ENCODE measurements at regions not wholly inside any gene's neighbourhood (a gene's known extent, or its start where the extent isn't known, plus 50 kb on each side); places are given as distances from the start of the nearest gene placed in this dataset.
A peak's percentile ranks its signal among the peaks of the same experiment; 100 is the strongest.

DNA sequence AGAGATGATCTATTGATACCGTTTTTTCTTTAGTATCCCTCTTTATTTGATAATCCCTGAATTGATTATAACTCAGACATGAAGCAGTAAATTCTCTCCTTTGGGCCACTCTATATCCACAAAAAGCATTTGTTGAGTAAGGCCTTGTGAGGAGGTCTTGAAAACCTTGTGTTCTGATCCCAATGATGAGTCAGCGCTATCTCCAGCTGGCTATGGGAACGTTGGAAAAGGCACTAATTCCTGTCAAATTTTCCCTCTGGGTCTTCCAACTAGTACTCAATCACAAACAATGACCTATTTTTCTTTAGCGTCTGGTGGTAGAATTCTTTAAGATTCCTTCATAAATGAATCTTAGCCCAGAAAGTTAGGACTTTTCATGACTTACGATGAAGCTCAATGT, 168.4 kb upstream of the LRIG3 start:
- dilution Hi-C loops (cut with HindIII; ENCODE audit: low sequenced_read_pairs, unreplicated experiment) (no loop called here), intact Hi-C loops (cut with micrococcal nuclease) (loop anchor here (5.0 to 10.0 kb wide), 2 partner anchors 324 to 671 kb away; no protein-coding TSS in a partner anchor), in situ Hi-C loops (cut with MboI; ENCODE audit: low sequenced_read_pairs) (loop anchor here (10.0 kb wide), 2 partner anchors 174 to 744 kb away; no protein-coding TSS in a partner anchor)
- H2BK5ac ChIP-seq (ENCODE audit: low read depth, low read length, poor library complexity, severe bottlenecking), result no peak overlapping the region
- H3K4me1 ChIP-seq (ENCODE audit: control insufficient read depth, insufficient read depth, low read length), result peaks cover 13% of the 10 kb centered on the region
- no peak overlapping the region for H3K4me3 ChIP-seq (ENCODE audit: insufficient read depth, low read depth, low read length)
- H2AK9ac ChIP-seq (replicated peaks; ENCODE audit: low read depth, low read length, poor library complexity), result no peak overlapping the region
- peak overlapping the region; percentile 42 for H2BK120ac ChIP-seq (ENCODE audit: low read depth, low read length)
- no peak overlapping the region for H2AFZ ChIP-seq (replicated peaks; ENCODE audit: low read length, poor library complexity)
- H4K8ac ChIP-seq (ENCODE audit: low read depth in 2 of 2, low read length in 2 of 2), result no peak overlapping the region
- H2AK5ac ChIP-seq (ENCODE audit: low read depth, low read length), result no peak overlapping the region
- no peak overlapping the region for H3K14ac ChIP-seq (replicated peaks; ENCODE audit: low read depth, low read length)
- H3K9me1 ChIP-seq (ENCODE audit: insufficient read depth, low read length), result peaks cover 3% of the 10 kb centered on the region; the same call in 1 of the 2 replicates
- ChIA-PET POLR2A (ENCODE audit: unreplicated experiment) (no interaction called here), CTCF (interaction anchor here (0.8 to 1.2 kb wide), 2 partner anchors 171 to 548 kb away, joined by 3 to 4 read pairs; no protein-coding TSS in a partner anchor)
- 0 out of 2 replicates have a peak overlapping the region, but pooled peaks have one; percentile 5 for H3K18ac ChIP-seq (ENCODE audit: low read depth, low read length)
- no peaks in the 10 kb centered on the region for H4K20me1 ChIP-seq (ENCODE audit: insufficient read depth, low read length)
- BruUV-seq (replicated peaks), result no TSS peak
- no peak overlapping the region for H4K5ac ChIP-seq (ENCODE audit: low read depth, low read length)
- TF ChIP-seq BHLHE40 (IDR thresholded peaks at IDR 0.05; ENCODE audit: low read depth, low read length), result no peak
- peak; percentile 51 for TF ChIP-seq NFE2L2 (IDR thresholded peaks at IDR 0.05; ENCODE audit: low read depth, low read length)
- TF ChIP-seq MAFK (IDR thresholded peaks at IDR 0.05; ENCODE audit: low read depth, low read length), result peak; percentile 95
- no peak overlapping the region for H3K9ac ChIP-seq (ENCODE audit: low read depth, low read length)
- H2BK20ac ChIP-seq (ENCODE audit: low read depth, low read length), result peak overlapping the region; percentile 28; the same call in 1 of the 2 replicates
- H3K79me1 ChIP-seq (ENCODE audit: low read depth in 1 of 2, low read length in 2 of 2), result no peaks in the 10 kb centered on the region
- no peak overlapping the region for H3K56ac ChIP-seq (ENCODE audit: extremely low read depth, insufficient read depth, low read length)
- 0 out of 2 replicates have a peak overlapping the region, but pooled peaks have one; percentile 1 for H3K4ac ChIP-seq (ENCODE audit: low read depth, low read length)
- WGBS, 2 experiments (ENCODE audit: extremely low coverage in 2 of 2, insufficient read length in 1 of 2), result no CpG with 5 or more reads among the region's 5 CpGs
- H3K4me2 ChIP-seq (ENCODE audit: low read depth, low read length), result no peak overlapping the region
- no peaks in the 10 kb centered on the region for H3K36me3 ChIP-seq (ENCODE audit: control insufficient read depth, insufficient read depth, low read length)
- no peaks in the 10 kb centered on the region for H3K27me3 ChIP-seq (ENCODE audit: control insufficient read depth, insufficient read depth, low read length)
- H3K9me3 ChIP-seq (ENCODE audit: control insufficient read depth, insufficient read depth, low read length), result no peaks in the 10 kb centered on the region
- peak; percentile 48 for DNase-seq
- no peak overlapping the region for H3K27ac ChIP-seq (ENCODE audit: insufficient read depth, low read length)
- 0 out of 3 replicates have a peak overlapping the region, but pooled peaks have one; percentile 38 for H2BK15ac ChIP-seq (ENCODE audit: low read depth, low read length)
- no peak overlapping the region for H3K23ac ChIP-seq (ENCODE audit: low read depth, low read length)
- ATAC-seq (ENCODE audit: low read depth), result no peak
- H4K91ac ChIP-seq (ENCODE audit: insufficient read depth, low read depth, low read length), result peak overlapping the region; percentile 24; the same call in 1 of the 2 replicates

Measured in IMR-90 (cell line).